Keratinocyte (primary cell): ENCODE measurements at regions not wholly inside any gene's neighbourhood (a gene's known extent, or its start where the extent isn't known, plus 50 kb on each side); places are given as distances from the start of the nearest gene placed in this dataset.

Experiments used
- DNase-seq: peaks from one replicate; pipeline ENCODE4 v3.0.0-alpha.2; 2011; ENCODE audit warnings: low read depth, missing footprints, low spot score
- FAIRE-seq: peaks from 2 replicates; lab custom pipeline; 2011; peaks lifted over from hg19 to GRCh38; lab: Jason Lieb, UNC
- H2AFZ ChIP-seq: 2 replicates; pipeline ENCODE4 v1.6.0; 2012; ENCODE audit warnings: low read length, control low read depth, inconsistent platforms; ENCODE audit not compliant: control insufficient read depth
- H3K27ac ChIP-seq: 2 replicates; pipeline ENCODE4 v1.5.1; 2011; ENCODE audit warnings: low read length; ENCODE audit not compliant: control insufficient read depth, insufficient read depth
- H3K27me3 ChIP-seq: 3 replicates; pipeline ENCODE4 v1.6.0; 2011; ENCODE audit warnings: low read length; ENCODE audit not compliant: control insufficient read depth, insufficient read depth; ENCODE audit errors: extremely low read depth
- H3K36me3 ChIP-seq, 2 experiments: 2 replicates in 1 of 2; 3 replicates in 1 of 2; pipeline ENCODE4 v1.5.1; 2011; ENCODE audit warnings: low read length in 2 of 2, mild to moderate bottlenecking in 1 of 2; ENCODE audit not compliant: control insufficient read depth in 2 of 2, insufficient read depth in 2 of 2; ENCODE audit errors: extremely low read depth in 1 of 2
- H3K4me1 ChIP-seq: 3 replicates; pipeline ENCODE4 v1.5.1; 2011; ENCODE audit warnings: low read length; ENCODE audit not compliant: control insufficient read depth, insufficient read depth; ENCODE audit errors: extremely low read depth
- H3K4me2 ChIP-seq: 3 replicates; pipeline ENCODE4 v1.6.0; 2011; ENCODE audit warnings: low read depth, low read length; ENCODE audit not compliant: control insufficient read depth, insufficient read depth; ENCODE audit errors: extremely low read depth
- H3K4me3 ChIP-seq, 3 experiments: fragments of 200-600 bp in 1 of 3; sonication (generic) in 1 of 3; 2 replicates in 2 of 3; 3 replicates in 1 of 3; pipeline ENCODE4 v1.5.1; 2011 to 2016; ENCODE audit warnings: low read length in 3 of 3, mild to moderate bottlenecking in 3 of 3, control low read depth in 2 of 3, inconsistent platforms in 1 of 3, low read depth in 1 of 3, mixed read lengths in 1 of 3, mixed run types in 1 of 3, moderate library complexity in 1 of 3; ENCODE audit not compliant: control insufficient read depth in 2 of 3, insufficient read depth in 2 of 3; ENCODE audit errors: extremely low read depth in 1 of 3
- H3K79me2 ChIP-seq: 2 replicates; pipeline ENCODE4 v1.6.0; 2012; ENCODE audit warnings: low read length; ENCODE audit not compliant: control insufficient read depth, insufficient read depth
- H3K9ac ChIP-seq: 3 replicates; pipeline ENCODE4 v1.6.0; 2011; ENCODE audit warnings: low read length; ENCODE audit not compliant: control insufficient read depth, insufficient read depth; ENCODE audit errors: extremely low read depth
- H3K9me1 ChIP-seq: 3 replicates; pipeline ENCODE4 v1.6.0; 2011; ENCODE audit warnings: low read length; ENCODE audit not compliant: control insufficient read depth, insufficient read depth; ENCODE audit errors: extremely low read depth
- H3K9me3 ChIP-seq: 2 replicates; pipeline ENCODE4 v1.5.1; 2012; ENCODE audit warnings: low read depth, low read length; ENCODE audit not compliant: control insufficient read depth
- H4K20me1 ChIP-seq: 3 replicates; pipeline ENCODE4 v1.6.0; 2011; ENCODE audit warnings: low read length; ENCODE audit not compliant: control insufficient read depth, insufficient read depth; ENCODE audit errors: extremely low read depth
- CTCF ChIP-seq, 3 experiments: IDR thresholded peaks in 1 of 3; conservative IDR thresholded peaks in 1 of 3; optimal IDR thresholded peaks in 1 of 3; 2 replicates in 2 of 3; 3 replicates in 1 of 3; pipeline versions ENCODE3 to v1.5.1; 2011; ENCODE audit warnings: low read length in 3 of 3, mild to moderate bottlenecking in 3 of 3, moderate library complexity in 2 of 3, control low read depth in 1 of 3, inconsistent platforms in 1 of 3; ENCODE audit not compliant: insufficient read depth in 2 of 3; ENCODE audit errors: extremely low read depth in 1 of 3
- EZH2 ChIP-seq: IDR thresholded peaks from one replicate; pipeline ENCODE4 v1.6.1; 2012; ENCODE audit warnings: inconsistent platforms, mild to moderate bottlenecking, low read length, moderate library complexity
- dilution Hi-C: fragments of 300-500 bp; cut with MboI; formaldehyde crosslinking; loops from one replicate; pipeline ENCODE4 v1.7.0; 2020; ENCODE audit warnings: low sequenced_read_pairs; ENCODE audit not compliant: extremely low pct_ligation_motif_present

DNA sequence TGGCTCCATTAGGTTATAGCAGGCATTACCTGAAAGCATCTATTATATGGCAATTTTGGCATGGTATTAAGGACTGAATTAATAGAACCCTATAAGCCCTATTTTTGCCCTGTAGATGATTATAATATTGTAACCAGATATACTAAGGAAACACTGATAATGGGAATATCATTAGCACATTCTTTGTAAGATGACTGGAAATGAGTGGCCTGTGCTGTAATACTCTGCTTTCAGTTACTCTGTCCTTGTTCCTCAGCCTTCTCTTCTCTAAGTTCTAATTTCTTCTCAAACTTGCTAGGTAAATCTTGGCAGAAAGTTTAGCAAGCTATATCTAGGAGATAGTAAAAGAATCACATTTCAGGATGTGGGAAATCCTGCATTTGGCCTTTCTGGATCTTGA, 74.0 kb upstream of the ITPRID2 start:
- no peaks in the 10 kb centered on the region for H3K27me3 ChIP-seq
- no peak overlapping the region for H2AFZ ChIP-seq
- H3K36me3 ChIP-seq, result no peaks in the 10 kb centered on the region
- no peaks in the 10 kb centered on the region for H3K9me3 ChIP-seq
- no peak overlapping the region for H3K27ac ChIP-seq
- no peak overlapping the region for H3K4me2 ChIP-seq
- no peak overlapping the region for H3K9ac ChIP-seq
- H3K4me1 ChIP-seq, result peaks cover 5% of the 10 kb centered on the region
- FAIRE-seq, result no peak
- DNase-seq, result no peak
- TF ChIP-seq CTCF (optimal IDR thresholded peaks at IDR 0.05 in 1 of 3, IDR thresholded peaks at IDR 0.05 in 1 of 3, conservative IDR thresholded peaks at IDR 0.05 in 1 of 3; ENCODE audit: extremely low read depth in 1 of 3, insufficient read depth in 2 of 3, low read length in 3 of 3) (no peak), EZH2 (no peak)
- H3K4me3 ChIP-seq, result no peak overlapping the region
- dilution Hi-C loops, result no loop called here
- H3K9me1 ChIP-seq, result no peaks in the 10 kb centered on the region
- H4K20me1 ChIP-seq, result no peaks in the 10 kb centered on the region
- H3K79me2 ChIP-seq, result no peaks in the 10 kb centered on the region

DNA sequence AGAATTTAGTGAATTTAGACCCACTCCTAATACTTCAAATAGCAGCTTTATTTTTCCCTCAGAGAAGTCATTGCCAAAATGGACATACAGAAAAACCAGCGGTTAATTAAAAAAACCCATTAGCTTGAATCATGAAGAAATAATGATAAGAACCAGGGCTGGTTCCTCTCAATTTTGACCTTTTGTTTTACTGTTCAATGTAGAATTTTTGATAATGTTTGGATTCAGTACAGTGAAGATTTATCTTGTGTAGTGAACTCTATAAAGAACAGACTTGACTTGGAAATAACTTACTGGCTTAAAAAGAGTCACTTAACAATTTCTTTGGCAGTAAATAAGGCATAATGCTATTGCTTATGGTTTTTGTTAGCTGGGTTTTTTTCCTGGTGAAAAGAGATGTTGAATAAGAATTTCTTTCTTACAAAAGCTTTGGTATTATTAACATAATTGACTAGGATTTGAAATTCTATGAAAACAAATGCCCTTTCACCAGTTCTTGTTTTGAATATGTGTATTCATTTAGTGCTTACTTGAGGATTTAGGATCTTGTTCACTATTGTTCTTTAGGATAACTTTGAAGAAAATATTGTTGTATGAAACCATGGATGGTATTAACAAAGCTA, 73.4 kb upstream of the ITPRID2 start:
- no peak for FAIRE-seq
- H3K79me2 ChIP-seq, result no peaks in the 10 kb centered on the region

More for the DNA sequence above, 73.4 kb upstream of the ITPRID2 start:
- Histone ChIP-seq H3K4me3 (no peak overlapping the region), H3K27ac (no peak overlapping the region), H3K4me2 (no peak overlapping the region), H3K9me1 (no peaks in the 10 kb centered on the region), H3K36me3 (no peaks in the 10 kb centered on the region), H3K4me1 (no peaks in the 10 kb centered on the region), H3K27me3 (no peaks in the 10 kb centered on the region), H3K9me3 (no peaks in the 10 kb centered on the region), H2AFZ (no peak overlapping the region), H3K9ac (no peak overlapping the region), H4K20me1 (no peaks in the 10 kb centered on the region)
- DNase-seq, result no peak
- dilution Hi-C loops, result no loop called here
- TF ChIP-seq EZH2 (no peak), CTCF (optimal IDR thresholded peaks at IDR 0.05 in 1 of 3, IDR thresholded peaks at IDR 0.05 in 1 of 3, conservative IDR thresholded peaks at IDR 0.05 in 1 of 3; ENCODE audit: extremely low read depth in 1 of 3, insufficient read depth in 2 of 3, low read length in 3 of 3) (no peak)
